K562 (cell line): ENCODE measurements at regions not wholly inside any gene's neighbourhood (a gene's known extent, or its start where the extent isn't known, plus 50 kb on each side); places are given as distances from the start of the nearest gene placed in this dataset.

ENCODE experiments used
- ATAC-seq: fragments of 200-7000 bp; cut with Tn5 transposase; 3 replicates; pipeline ENCODE4 v1.9.1; 2020; ENCODE audit warnings: moderate library complexity
- BruUV-seq: library from RNA; stranded (reverse); fragments of 400-500 nt; replicated peaks from 2 replicates; lab custom pipeline; 2021; lab: Mats Ljungman, UMichigan
- CTCF ChIA-PET: fragments of 300-600 bp; formaldehyde crosslinking; extraction: SDS; loops from one replicate; lab custom pipeline; 2021; ENCODE audit warnings: low intra/inter-chr PET ratio; lab: Yijun Ruan, JAX
- POLR2A ChIA-PET: fragments of 300-600, 350-650 bp; sonication (Branson Sonifier 250); formaldehyde crosslinking; extraction: SDS; loops from one replicate; lab custom pipeline; 2021; ENCODE audit warnings: antibody characterized with exemption, inconsistent platforms; lab: Yijun Ruan, JAX
- DNase-seq, 4 experiments: peaks; one replicate each; pipeline versions ENCODE4 v3.0.0 to v3.0.0-alpha.2; 2011 to 2018; ENCODE audit warnings: low spot score in 3 of 4, mixed read lengths in 3 of 4; ENCODE audit errors: extremely low read depth in 1 of 4
- FAIRE-seq: peaks from 2 replicates; lab custom pipeline; 2011; peaks lifted over from hg19 to GRCh38; lab: Jason Lieb, UNC
- H2AFZ ChIP-seq: 2 replicates; pipeline ENCODE4 v1.6.0; 2011; ENCODE audit warnings: low read depth, low read length, control low read depth, inconsistent platforms
- H3K27ac ChIP-seq: fragments of 200-600 bp; 3 replicates; pipeline ENCODE4 v1.8.0; 2011; ENCODE audit warnings: low read depth, mild to moderate bottlenecking, control low read depth, inconsistent platforms, low read length, moderate library complexity, mixed read lengths; ENCODE audit errors: extremely low read depth
- H3K27me3 ChIP-seq, 2 experiments: fragments of 300-600 bp in 1 of 2; 2 replicates in 1 of 2; 3 replicates in 1 of 2; pipeline versions ENCODE4 v1.6.0 to v1.8.0; 2011; ENCODE audit warnings: inconsistent platforms in 2 of 2, low read length in 2 of 2, mild to moderate bottlenecking in 1 of 2, mixed read lengths in 1 of 2, moderate library complexity in 1 of 2; ENCODE audit not compliant: control insufficient read depth in 2 of 2, insufficient read depth in 2 of 2
- H3K36me3 ChIP-seq: fragments of 300-600 bp; 3 replicates; pipeline ENCODE4 v1.8.0; 2011; ENCODE audit warnings: mild to moderate bottlenecking, low read length, inconsistent platforms; ENCODE audit not compliant: control insufficient read depth, insufficient read depth
- H3K4me1 ChIP-seq, 2 experiments: fragments of 200-600 bp in 1 of 2; replicated peaks in 1 of 2; 2 replicates in 1 of 2; 3 replicates in 1 of 2; pipeline versions ENCODE4 v1.5.1 to v1.8.0; 2011; ENCODE audit warnings: inconsistent platforms in 2 of 2, low read length in 2 of 2, mild to moderate bottlenecking in 1 of 2, mixed read lengths in 1 of 2, moderate library complexity in 1 of 2; ENCODE audit not compliant: control insufficient read depth in 2 of 2, insufficient read depth in 2 of 2
- H3K4me2 ChIP-seq: 2 replicates; pipeline ENCODE4 v1.6.1; 2011; ENCODE audit warnings: low read length, control low read depth, inconsistent platforms, mixed read lengths; ENCODE audit not compliant: insufficient read depth
- H3K4me3 ChIP-seq: fragments of 200-600 bp; sonication (generic), shearing (Covaris generic); 2 replicates; pipeline ENCODE4 v1.5.1; 2016; ENCODE audit warnings: control low read depth, inconsistent platforms
- H3K79me2 ChIP-seq: fragments of 200-600 bp; 3 replicates; pipeline ENCODE4 v1.8.0; 2011; ENCODE audit warnings: low read length, inconsistent platforms; ENCODE audit not compliant: control insufficient read depth, insufficient read depth
- H3K9ac ChIP-seq, 2 experiments: 2 replicates each; pipeline versions ENCODE4 v1.6.0 to v1.6.1; 2011; ENCODE audit warnings: low read depth in 2 of 2, low read length in 2 of 2, control low read depth in 1 of 2, inconsistent platforms in 1 of 2, mild to moderate bottlenecking in 1 of 2, mixed read lengths in 1 of 2; ENCODE audit not compliant: insufficient read depth in 1 of 2
- H3K9me1 ChIP-seq: one replicate; pipeline ENCODE4 v1.6.0; 2011; ENCODE audit warnings: inconsistent platforms, mild to moderate bottlenecking, low read length, moderate library complexity; ENCODE audit not compliant: control insufficient read depth, insufficient read depth
- H3K9me3 ChIP-seq: replicated peaks from 2 replicates; pipeline ENCODE4 v1.5.1; 2011; ENCODE audit warnings: low read depth, low read length, inconsistent platforms; ENCODE audit not compliant: control insufficient read depth, insufficient read depth
- H4K20me1 ChIP-seq: replicated peaks from 2 replicates; pipeline ENCODE4 v1.6.1; 2011; ENCODE audit warnings: low read length, inconsistent platforms, mixed read lengths; ENCODE audit not compliant: control insufficient read depth, insufficient read depth
- CHD2 ChIP-seq: IDR thresholded peaks from 2 replicates; pipeline ENCODE4 v1.6.1; 2011; ENCODE audit warnings: low read depth, low read length
- EWSR1 ChIP-seq: fragments of 450-650 bp; IDR thresholded peaks from 2 replicates; pipeline ENCODE4 v1.6.1; 2018; ENCODE audit warnings: borderline replicate concordance, mild to moderate bottlenecking, low read depth, moderate library complexity; ENCODE audit not compliant: partially characterized antibody
- KAT7 ChIP-seq: sonication (generic); formaldehyde crosslinking; IDR thresholded peaks from 2 replicates; pipeline ENCODE4 v1.8.0; 2022; ENCODE audit warnings: missing genetic modification reagents, mild to moderate bottlenecking, borderline replicate concordance
- MCM7 ChIP-seq, 2 experiments: fragments of 450-650 bp; IDR thresholded peaks; 2 replicates each; pipeline ENCODE4 v1.6.1; 2016 to 2018
- MXI1 ChIP-seq: IDR thresholded peaks from 2 replicates; pipeline ENCODE4 v1.6.1; 2011; ENCODE audit warnings: low read depth, mild to moderate bottlenecking, improper control_type of control experiment, low read length
- ZNF124 ChIP-seq: sonication (generic); formaldehyde crosslinking; IDR thresholded peaks from 2 replicates; pipeline ENCODE4 v1.8.1; 2022; ENCODE audit warnings: missing genetic modification reagents
- ZNF232 ChIP-seq: sonication (generic); formaldehyde crosslinking; IDR thresholded peaks from 2 replicates; pipeline ENCODE4 v1.8.0; 2022; ENCODE audit warnings: mild to moderate bottlenecking, missing genetic modification reagents
- ZNF75A ChIP-seq: fragments of 450-650 bp; formaldehyde crosslinking; IDR thresholded peaks from 2 replicates; pipeline ENCODE4 v1.4.0; 2020; ENCODE audit warnings: mild to moderate bottlenecking
- WGBS: fragments of 100-300 bp; shearing (Covaris generic); methylation state at CpG from one replicate; pipeline ENCODE4 v1.1.6; 2016; ENCODE audit warnings: low coverage, mixed read lengths; ENCODE audit not compliant: insufficient coverage; ENCODE audit errors: missing lambda C conversion rate; 5-methylcytosine and 5-hydroxymethylcytosine counted together
- in situ Hi-C: fragments of 300-500 bp; cut with MboI; formaldehyde crosslinking; loops from 4 replicates; pipeline ENCODE4 v1.15.0; 2018; ENCODE audit warnings: inconsistent platforms, mixed read lengths
- intact Hi-C: fragments of 100-400 bp; cut with micrococcal nuclease; formaldehyde crosslinking; loops from 2 replicates; pipeline ENCODE4 v1.14.2; 2022
- TF ChIP-seq, protein P1 (sequence below): fragments of 250-450 bp; sonication (Bioruptor Pico); IDR thresholded peaks from 2 replicates; pipeline ENCODE4 v1.8.0; 2022; ENCODE audit warnings: moderate library complexity, mild to moderate bottlenecking, inconsistent platforms
- TF ChIP-seq, protein P2 (sequence below), 3 experiments: fragments of 200-800 bp in 1 of 3; sonication (Bioruptor generic) in 1 of 3; sonication (generic) in 1 of 3; formaldehyde crosslinking in 1 of 3; IDR thresholded peaks; 2 replicates each; pipeline versions ENCODE4 v1.6.1 to v1.8.0; 2016 to 2022; ENCODE audit warnings: mild to moderate bottlenecking in 2 of 3, missing compliant biosample characterization in 2 of 3, missing genetic modification characterization in 2 of 3, missing genetic modification reagents in 1 of 3
- TF ChIP-seq, protein P3 (sequence below): fragments of 450-650 bp; IDR thresholded peaks from 2 replicates; pipeline ENCODE4 v1.6.1; 2017; ENCODE audit warnings: mild to moderate bottlenecking, moderate library complexity

DNA sequence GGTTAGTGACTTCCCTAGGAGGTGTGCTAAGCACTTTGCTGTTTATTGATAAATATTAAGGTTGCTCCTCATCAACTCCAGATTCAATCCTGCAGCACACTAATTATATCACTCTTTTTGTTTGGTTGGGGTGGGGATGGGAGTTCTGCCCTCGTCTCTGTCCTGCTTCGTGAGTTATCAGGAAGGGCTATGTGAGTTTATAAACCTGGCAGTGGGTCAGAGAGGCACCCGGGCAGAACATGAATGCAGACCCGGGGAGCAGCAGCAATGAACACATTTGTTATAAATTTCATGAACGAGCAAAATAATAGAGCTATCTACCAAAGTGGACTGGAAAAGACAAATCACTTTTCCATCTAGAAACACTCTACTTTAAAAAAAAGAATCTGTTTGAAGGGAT lies 125.5 kb upstream of the WWC1 start:
- in situ Hi-C loops (no loop called here), intact Hi-C loops (no loop called here)
- Histone ChIP-seq H3K27me3 (peaks cover 0 to 6% of the 10 kb centered on the region in 2 experiments; a peak in 2 of 5 replicates), H3K27ac (no peak overlapping the region), H3K4me3 (no peak overlapping the region), H3K9me1 (no peaks in the 10 kb centered on the region), H3K9me3 (no peaks in the 10 kb centered on the region), H2AFZ (no peak overlapping the region), H3K79me2 (no peaks in the 10 kb centered on the region), H3K9ac (no peak overlapping the region), H4K20me1 (no peaks in the 10 kb centered on the region), H3K4me2 (no peak overlapping the region), H3K4me1 (no peaks in the 10 kb centered on the region), H3K36me3 (no peaks in the 10 kb centered on the region)
- ChIA-PET CTCF (no interaction called here), POLR2A (no interaction called here)
- TF ChIP-seq, protein P1, sequence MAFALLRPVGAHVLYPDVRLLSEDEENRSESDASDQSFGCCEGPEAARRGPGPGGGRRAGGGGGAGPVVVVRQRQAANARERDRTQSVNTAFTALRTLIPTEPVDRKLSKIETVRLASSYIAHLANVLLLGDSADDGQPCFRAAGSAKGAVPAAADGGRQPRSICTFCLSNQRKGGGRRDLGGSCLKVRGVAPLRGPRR (CRISPR knock-in tag): no peak
- TF ChIP-seq MCM7 (IDR thresholded peaks at IDR 0.05): no peak
- no peak for TF ChIP-seq CHD2
- TF ChIP-seq ZNF232 (CRISPR knock-in tag): no peak
- no peak for TF ChIP-seq ZNF75A (CRISPR knock-in tag)
- TF ChIP-seq KAT7 (CRISPR knock-in tag): no peak
- no peak for TF ChIP-seq MXI1
- TF ChIP-seq, protein P2, sequence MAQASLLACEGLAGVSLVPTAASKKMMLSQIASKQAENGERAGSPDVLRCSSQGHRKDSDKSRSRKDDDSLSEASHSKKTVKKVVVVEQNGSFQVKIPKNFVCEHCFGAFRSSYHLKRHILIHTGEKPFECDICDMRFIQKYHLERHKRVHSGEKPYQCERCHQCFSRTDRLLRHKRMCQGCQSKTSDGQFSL (CRISPR knock-in tag; IDR thresholded peaks at IDR 0.05): no peak
- TF ChIP-seq, protein P2 (tag; IDR thresholded peaks at IDR 0.05): no peak
- TF ChIP-seq, protein P3, sequence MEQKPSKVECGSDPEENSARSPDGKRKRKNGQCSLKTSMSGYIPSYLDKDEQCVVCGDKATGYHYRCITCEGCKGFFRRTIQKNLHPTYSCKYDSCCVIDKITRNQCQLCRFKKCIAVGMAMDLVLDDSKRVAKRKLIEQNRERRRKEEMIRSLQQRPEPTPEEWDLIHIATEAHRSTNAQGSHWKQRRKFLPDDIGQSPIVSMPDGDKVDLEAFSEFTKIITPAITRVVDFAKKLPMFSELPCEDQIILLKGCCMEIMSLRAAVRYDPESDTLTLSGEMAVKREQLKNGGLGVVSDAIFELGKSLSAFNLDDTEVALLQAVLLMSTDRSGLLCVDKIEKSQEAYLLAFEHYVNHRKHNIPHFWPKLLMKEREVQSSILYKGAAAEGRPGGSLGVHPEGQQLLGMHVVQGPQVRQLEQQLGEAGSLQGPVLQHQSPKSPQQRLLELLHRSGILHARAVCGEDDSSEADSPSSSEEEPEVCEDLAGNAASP: no peak
- TF ChIP-seq EWSR1: no peak
- TF ChIP-seq ZNF124 (CRISPR knock-in tag): no peak
- no peak for DNase-seq
- WGBS: 1% methylated on average over 5 of the region's 5 CpGs
- no TSS peak for BruUV-seq
- no peak for FAIRE-seq
- ATAC-seq: no peak
